ENCODE measurements at regions not wholly inside any gene's neighbourhood (a gene's known extent, or its start where the extent isn't known, plus 50 kb on each side); places are given as distances from the start of the nearest gene placed in this dataset.

GRCh38 chr12:83472350-83472749, 785.6 kb downstream of the TMTC2 start:
- ATAC-seq (ENCODE audit: low FRiP score) (no peak), DNase-seq (ENCODE audit: low spot score) (no peak)
- no peak for TF ChIP-seq CTCF (IDR thresholded peaks at IDR 0.05)

- no peak for TF ChIP-seq CTCF (IDR thresholded peaks at IDR 0.05)
- DNase-seq (ENCODE audit: low spot score), result no peak
- no peak for ATAC-seq (ENCODE audit: low FRiP score)
These were observed 784.6 kb downstream of the TMTC2 start for GRCh38 chr12:83471341-83471740.

GRCh38 chr12:83470749-83471148, 784.0 kb downstream of the TMTC2 start:
- ATAC-seq (ENCODE audit: low FRiP score) (no peak), DNase-seq (ENCODE audit: low spot score) (no peak)
- TF ChIP-seq CTCF (IDR thresholded peaks at IDR 0.05), result no peak

- DNase-seq (ENCODE audit: low spot score), result no peak
- ATAC-seq (ENCODE audit: low FRiP score), result no peak
- TF ChIP-seq CTCF (IDR thresholded peaks at IDR 0.05), result no peak
These were observed 782.5 kb downstream of the TMTC2 start for GRCh38 chr12:83468988-83469908.

- ATAC-seq (ENCODE audit: low FRiP score) (no peak), DNase-seq (ENCODE audit: low spot score) (no peak)
- no peak for TF ChIP-seq CTCF (IDR thresholded peaks at IDR 0.05)
These were observed 778.9 kb downstream of the TMTC2 start for GRCh38 chr12:83465632-83466031.

GRCh38 chr12:83462419-83462818, 775.7 kb downstream of the TMTC2 start:
- TF ChIP-seq CTCF (IDR thresholded peaks at IDR 0.05), result no peak
- ATAC-seq (ENCODE audit: low FRiP score), result no peak
- DNase-seq (ENCODE audit: low spot score), result no peak

GRCh38 chr12:83461336-83461935, 774.7 kb downstream of the TMTC2 start:
- no peak for TF ChIP-seq CTCF (IDR thresholded peaks at IDR 0.05)
- DNase-seq (ENCODE audit: low spot score), result no peak
- ATAC-seq (ENCODE audit: low FRiP score), result no peak
